GM13976 (cell line): ENCODE measurements at regions not wholly inside any gene's neighbourhood (a gene's known extent, or its start where the extent isn't known, plus 50 kb on each side); places are given as distances from the start of the nearest gene placed in this dataset.

Source experiments
- DNase-seq: peaks from one replicate; pipeline ENCODE4 v3.0.0; 2012; ENCODE audit warnings: low spot score
- in situ Hi-C: fragments of 300-500 bp; cut with MboI; formaldehyde crosslinking; loops from one replicate; pipeline ENCODE4 v1.12.0; 2022; ENCODE audit warnings: low sequenced_read_pairs, mixed read lengths, inconsistent platforms; ENCODE audit not compliant: unreplicated experiment
- TF ChIP-seq, protein P1 (sequence below): IDR thresholded peaks from 2 replicates; pipeline ENCODE4 v1.5.1; 2012; ENCODE audit warnings: borderline replicate concordance, mild to moderate bottlenecking; ENCODE audit not compliant: insufficient read depth; ENCODE audit errors: extremely low read depth, missing control alignments, control extremely low read depth

DNA sequence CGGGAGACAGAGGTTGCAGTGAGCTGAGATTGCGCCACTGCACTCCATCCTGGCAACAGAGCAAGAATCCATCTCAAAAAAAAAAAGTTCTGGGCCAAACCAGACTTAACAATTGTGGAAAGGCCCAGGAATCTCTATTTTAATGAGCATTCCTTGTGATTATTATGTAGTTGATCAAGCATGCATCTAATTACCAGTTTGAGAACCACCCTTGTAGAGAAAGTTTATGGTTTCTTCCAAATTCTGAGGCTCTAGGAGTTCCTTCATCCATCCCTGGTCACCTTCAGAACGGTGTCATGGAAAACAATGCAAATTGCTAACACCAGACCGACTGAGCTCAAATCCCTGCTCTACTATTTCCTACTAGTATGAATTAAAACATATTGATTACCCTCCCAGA, 246.3 kb upstream of the KLHL29 start:
- DNase-seq: no peak
- TF ChIP-seq, protein P1, sequence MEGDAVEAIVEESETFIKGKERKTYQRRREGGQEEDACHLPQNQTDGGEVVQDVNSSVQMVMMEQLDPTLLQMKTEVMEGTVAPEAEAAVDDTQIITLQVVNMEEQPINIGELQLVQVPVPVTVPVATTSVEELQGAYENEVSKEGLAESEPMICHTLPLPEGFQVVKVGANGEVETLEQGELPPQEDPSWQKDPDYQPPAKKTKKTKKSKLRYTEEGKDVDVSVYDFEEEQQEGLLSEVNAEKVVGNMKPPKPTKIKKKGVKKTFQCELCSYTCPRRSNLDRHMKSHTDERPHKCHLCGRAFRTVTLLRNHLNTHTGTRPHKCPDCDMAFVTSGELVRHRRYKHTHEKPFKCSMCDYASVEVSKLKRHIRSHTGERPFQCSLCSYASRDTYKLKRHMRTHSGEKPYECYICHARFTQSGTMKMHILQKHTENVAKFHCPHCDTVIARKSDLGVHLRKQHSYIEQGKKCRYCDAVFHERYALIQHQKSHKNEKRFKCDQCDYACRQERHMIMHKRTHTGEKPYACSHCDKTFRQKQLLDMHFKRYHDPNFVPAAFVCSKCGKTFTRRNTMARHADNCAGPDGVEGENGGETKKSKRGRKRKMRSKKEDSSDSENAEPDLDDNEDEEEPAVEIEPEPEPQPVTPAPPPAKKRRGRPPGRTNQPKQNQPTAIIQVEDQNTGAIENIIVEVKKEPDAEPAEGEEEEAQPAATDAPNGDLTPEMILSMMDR: no peak
- in situ Hi-C loops: no loop called here

DNA sequence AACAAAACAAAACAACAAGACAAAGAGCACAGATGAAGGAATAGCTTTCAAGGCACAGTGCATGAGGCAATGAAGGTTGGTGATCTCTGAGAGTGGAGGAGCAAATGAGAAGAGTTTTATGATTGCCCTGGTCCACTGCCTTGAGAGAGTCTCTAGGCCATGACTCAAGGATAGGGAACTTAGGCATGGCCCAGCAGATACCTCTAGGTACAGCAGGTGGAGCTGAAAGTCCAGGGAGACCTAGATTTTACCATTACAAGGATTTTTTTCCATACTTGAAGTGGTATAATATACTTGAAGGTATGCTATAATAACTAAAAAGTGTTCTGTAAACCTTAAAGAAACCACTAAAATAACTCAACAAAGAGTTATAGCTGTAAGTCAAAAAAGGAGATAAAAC, 239.5 kb upstream of the KLHL29 start:
- no peak for DNase-seq
- TF ChIP-seq, protein P1: no peak
- in situ Hi-C loops: no loop called here

DNA sequence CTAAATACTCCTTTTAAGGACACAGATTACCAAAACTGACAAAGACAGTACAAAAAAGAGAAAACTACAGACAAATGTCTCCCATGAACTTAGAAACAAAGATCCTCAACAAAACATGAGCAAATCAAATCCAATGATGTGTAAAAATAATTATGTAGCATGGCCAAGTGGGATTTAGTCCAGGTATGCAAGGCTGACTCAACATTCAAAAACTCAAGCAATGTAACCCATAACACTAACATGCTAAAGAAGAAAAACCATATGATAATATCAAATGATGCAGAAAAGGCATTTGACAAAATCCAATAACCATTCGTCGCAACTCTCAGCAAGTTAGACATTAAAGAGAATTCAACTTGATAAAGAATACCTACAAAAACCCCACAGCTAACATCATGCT, 239.0 kb upstream of the KLHL29 start:
- in situ Hi-C loops: no loop called here
- TF ChIP-seq, protein P1: no peak
- no peak for DNase-seq

DNA sequence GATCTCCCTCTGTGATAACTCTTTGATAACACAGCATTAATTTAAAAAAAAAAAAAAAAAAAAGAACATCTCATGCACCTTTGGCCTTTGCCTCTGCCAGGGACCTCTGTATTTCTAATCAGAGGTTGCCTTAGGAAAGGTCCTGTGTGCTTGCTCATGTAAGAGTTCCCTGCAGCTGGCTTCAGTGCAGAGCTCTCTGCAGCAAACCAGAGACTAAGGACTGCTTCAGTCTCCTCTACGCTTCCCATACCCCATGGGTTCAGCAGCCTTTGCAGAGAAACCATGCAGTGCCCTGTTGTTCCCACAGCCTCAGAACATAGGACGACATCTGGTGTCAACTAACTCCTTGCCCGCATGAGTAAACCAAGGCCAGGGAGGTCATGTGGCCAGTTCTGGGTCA, 236.6 kb upstream of the KLHL29 start:
- no peak for DNase-seq
- TF ChIP-seq, protein P1: no peak
- in situ Hi-C loops: no loop called here

DNA sequence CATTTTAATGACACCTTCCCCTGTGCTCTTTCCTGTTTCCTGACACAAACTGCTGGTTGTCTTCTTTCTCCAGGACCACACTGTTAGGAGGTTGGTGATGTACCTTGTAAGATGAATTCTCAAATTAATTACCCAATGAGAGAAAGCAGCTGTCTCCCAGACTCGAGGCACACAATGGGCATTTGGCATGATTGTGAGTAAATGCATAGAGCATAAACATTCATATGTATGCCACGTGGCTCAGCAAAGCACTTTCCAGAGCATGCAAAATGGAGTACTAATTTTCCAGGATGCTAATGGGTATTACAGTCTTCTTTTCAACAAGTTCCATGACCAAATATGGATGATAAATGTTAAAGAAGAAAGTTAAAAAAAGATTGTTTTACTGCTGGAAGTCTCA, 235.2 kb upstream of the KLHL29 start:
- TF ChIP-seq, protein P1: no peak
- in situ Hi-C loops: no loop called here
- DNase-seq: no peak

DNA sequence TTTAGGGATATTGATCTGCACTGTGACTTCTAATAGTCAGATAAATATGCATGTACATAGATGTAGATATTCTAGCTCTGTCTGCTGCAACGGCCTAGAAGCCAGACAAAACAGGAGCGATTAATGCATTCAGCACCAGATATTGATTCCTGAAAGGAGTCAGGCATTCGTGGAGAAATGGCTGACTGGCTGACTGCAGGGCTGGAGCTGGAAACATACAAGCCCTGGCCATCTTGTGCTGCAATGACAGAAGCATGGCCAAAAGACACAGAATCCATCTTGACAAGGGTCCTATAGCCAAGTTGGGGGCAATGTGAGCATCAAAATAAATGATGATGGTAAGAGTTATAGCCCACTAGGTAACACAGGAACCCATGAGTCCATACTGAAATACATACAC, 231.5 kb upstream of the KLHL29 start:
- TF ChIP-seq, protein P1: no peak
- in situ Hi-C loops: no loop called here
- DNase-seq: no peak

DNA sequence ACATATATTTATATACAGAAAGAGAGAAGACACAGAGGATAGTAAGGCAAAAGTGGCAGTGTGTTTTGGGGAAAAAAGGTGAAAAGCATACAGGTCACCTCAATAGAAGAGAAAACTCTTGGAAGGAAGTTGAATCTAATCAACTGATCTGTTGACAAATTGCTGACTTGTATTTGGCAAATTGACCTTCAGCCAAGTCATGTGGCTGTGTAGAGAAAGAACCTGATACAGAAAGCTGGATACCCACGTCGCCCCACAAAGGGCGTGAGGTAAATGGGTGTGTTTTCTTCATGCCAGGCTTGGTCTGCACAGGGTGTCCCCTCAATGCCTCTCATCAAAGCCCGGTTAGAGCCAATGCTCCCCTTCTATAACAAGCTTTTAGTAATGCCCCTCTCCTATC, 230.0 kb upstream of the KLHL29 start:
- no peak for DNase-seq
- TF ChIP-seq, protein P1: no peak

More for the DNA sequence above, 230.0 kb upstream of the KLHL29 start:
- in situ Hi-C loops: no loop called here
